ENCODE measurements at regions not wholly inside any gene's neighbourhood (a gene's known extent, or its start where the extent isn't known, plus 50 kb on each side); places are given as distances from the start of the nearest gene placed in this dataset.

GRCh38 chr2:164078421-164078820 is 342.6 kb upstream of the FIGN start:
- TF ChIP-seq CTCF (tag by site-specific recombination; IDR thresholded peaks at IDR 0.05) (no peak), SALL2 (tag by site-specific recombination; IDR thresholded peaks at IDR 0.05; ENCODE audit: borderline replicate concordance) (no peak), ZNF704 (tag by site-specific recombination; IDR thresholded peaks at IDR 0.05) (no peak), ZNF211 (tag by site-specific recombination; IDR thresholded peaks at IDR 0.05; ENCODE audit: low read depth) (no peak), ZNF23 (tag by site-specific recombination; IDR thresholded peaks at IDR 0.05; ENCODE audit: borderline replicate concordance) (no peak), ZNF488 (tag by site-specific recombination; IDR thresholded peaks at IDR 0.05) (no peak), ZFP37 (tag by site-specific recombination; IDR thresholded peaks at IDR 0.05) (no peak), ZNF473 (tag by site-specific recombination; IDR thresholded peaks at IDR 0.05) (no peak), ATF2 (tag by site-specific recombination; IDR thresholded peaks at IDR 0.05; ENCODE audit: low read depth) (no peak), HIC1 (tag by site-specific recombination; IDR thresholded peaks at IDR 0.05) (no peak), YY1 (tag by site-specific recombination; IDR thresholded peaks at IDR 0.05) (no peak), ZNF148 (tag by site-specific recombination; IDR thresholded peaks at IDR 0.05; ENCODE audit: borderline replicate concordance) (no peak)

All from HEK293 (cell line).